ES-I3 (cell line): ENCODE measurements at regions not wholly inside any gene's neighbourhood (a gene's known extent, or its start where the extent isn't known, plus 50 kb on each side); places are given as distances from the start of the nearest gene placed in this dataset.
"Not testable (repeated sequence)": the region's sequence is repeated elsewhere in the genome, so short reads cannot be mapped to it uniquely, and the experiment has no call there.

Experiments used
- H3K36me3 ChIP-seq: 2 replicates; pipeline ENCODE4 v1.6.1; 2013; ENCODE audit warnings: mild to moderate bottlenecking, low read length, control low read depth, moderate library complexity; ENCODE audit not compliant: insufficient read depth
- H3K4me1 ChIP-seq: 2 replicates; pipeline ENCODE4 v1.6.1; 2013; ENCODE audit warnings: mild to moderate bottlenecking, control low read depth, low read length; ENCODE audit not compliant: insufficient read depth
- H3K9ac ChIP-seq: 2 replicates; pipeline ENCODE4 v1.6.1; 2013; ENCODE audit warnings: low read depth, mild to moderate bottlenecking, low read length, moderate library complexity
- H3K9me3 ChIP-seq: 2 replicates; pipeline ENCODE4 v1.6.1; 2013; ENCODE audit warnings: mild to moderate bottlenecking, low read length, moderate library complexity; ENCODE audit not compliant: control insufficient read depth, insufficient read depth

DNA sequence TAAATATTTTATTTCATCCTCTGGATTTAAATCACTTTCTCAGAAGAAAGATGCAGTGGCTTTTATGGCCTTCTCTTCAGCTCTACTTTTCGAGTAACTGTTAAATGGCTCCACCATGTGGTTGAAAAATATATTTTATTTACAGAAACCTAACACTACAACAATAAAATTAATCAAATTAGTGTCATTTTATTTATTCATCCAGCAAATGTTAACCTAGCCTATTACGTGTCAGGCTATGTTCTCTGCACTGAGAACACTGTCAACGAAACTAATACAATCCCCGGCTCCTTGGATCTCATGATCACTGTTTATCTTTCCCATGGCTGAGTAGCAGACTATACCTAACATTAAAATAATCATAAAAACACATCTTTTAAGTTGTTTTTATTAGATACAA, 148.0 kb upstream of the OSTN start:
- H3K9me3 ChIP-seq, result no peaks in the 10 kb centered on the region; the same call in 1 of the 2 replicates
- H3K36me3 ChIP-seq, result no peaks in the 10 kb centered on the region
- no peak overlapping the region for H3K9ac ChIP-seq
- peaks cover 5% of the 10 kb centered on the region; the same call in 1 of the 2 replicates for H3K4me1 ChIP-seq

DNA sequence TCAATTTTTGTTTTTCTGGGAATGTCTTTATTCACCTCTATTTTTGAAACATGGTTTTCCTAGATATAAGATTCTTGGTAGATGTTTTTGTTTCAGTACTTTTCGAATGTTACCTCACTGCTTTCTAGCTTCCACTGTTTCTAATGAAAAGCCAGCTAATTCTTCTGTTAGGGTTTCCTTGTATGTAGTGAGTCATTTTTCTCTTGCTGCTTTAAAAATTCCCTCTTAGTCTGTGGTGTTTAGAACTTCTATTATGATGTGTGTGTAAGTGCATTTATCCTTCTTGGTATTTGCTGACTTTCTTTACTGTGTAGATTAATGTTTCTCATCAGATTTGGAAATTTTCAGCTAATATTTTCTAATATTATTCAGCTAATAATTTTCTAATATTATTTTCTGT, 151.1 kb upstream of the OSTN start:
- Histone ChIP-seq H3K9ac (no peak overlapping the region), H3K9me3 (no peaks in the 10 kb centered on the region; the same call in 1 of the 2 replicates), H3K36me3 (no peaks in the 10 kb centered on the region), H3K4me1 (no peaks in the 10 kb centered on the region)

GRCh38 chr3:191030929-191031328, 168.1 kb upstream of the OSTN start:
- H3K9me3 ChIP-seq, result no peaks in the 10 kb centered on the region
- no peak overlapping the region for H3K9ac ChIP-seq
- H3K4me1 ChIP-seq, result no peaks in the 10 kb centered on the region
- H3K36me3 ChIP-seq, result no peaks in the 10 kb centered on the region

GRCh38 chr3:191030491-191030890, 168.0 kb upstream of the GMNC start:
- Histone ChIP-seq H3K9me3 (no peaks in the 10 kb centered on the region), H3K36me3 (no peaks in the 10 kb centered on the region), H3K9ac (no peak overlapping the region), H3K4me1 (no peaks in the 10 kb centered on the region)

DNA sequence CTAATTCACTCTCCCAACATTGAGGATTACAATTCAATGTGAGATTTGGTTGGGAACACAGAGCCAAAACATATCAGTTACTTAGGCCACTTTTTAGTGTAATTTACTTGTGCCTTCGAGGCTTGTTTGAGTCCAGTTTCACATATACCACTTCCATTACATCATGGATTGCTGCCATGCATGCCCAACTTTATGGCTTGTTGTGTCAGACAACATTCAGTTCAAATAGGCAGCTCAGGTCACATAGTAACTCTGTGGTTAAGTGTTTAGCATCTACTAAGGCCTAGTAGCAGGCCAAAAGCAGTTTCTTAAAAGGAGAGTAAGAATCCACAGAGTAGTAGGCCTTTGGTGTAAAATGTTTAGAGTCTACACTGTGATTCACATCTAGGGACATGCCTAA, 164.3 kb upstream of the GMNC start:
- Histone ChIP-seq H3K4me1 (no peaks in the 10 kb centered on the region), H3K36me3 (no peaks in the 10 kb centered on the region), H3K9me3 (no peaks in the 10 kb centered on the region), H3K9ac (no peak overlapping the region)

GRCh38 chr3:191020730-191021396, 158.4 kb upstream of the GMNC start:
- Histone ChIP-seq H3K36me3 (no peaks in the 10 kb centered on the region), H3K9me3 (no peaks in the 10 kb centered on the region), H3K4me1 (no peaks in the 10 kb centered on the region), H3K9ac (no peak overlapping the region)

GRCh38 chr3:191019855-191020254, 157.4 kb upstream of the GMNC start:
- Histone ChIP-seq H3K9me3 (no peaks in the 10 kb centered on the region), H3K4me1 (no peaks in the 10 kb centered on the region), H3K9ac (no peak overlapping the region), H3K36me3 (no peaks in the 10 kb centered on the region)

GRCh38 chr3:191015960-191016359, 153.5 kb upstream of the GMNC start:
- not testable (repeated sequence) for H3K9ac ChIP-seq, H3K9me3 ChIP-seq, H3K4me1 ChIP-seq, H3K36me3 ChIP-seq

- Histone ChIP-seq H3K9ac (no peak overlapping the region), H3K4me1 (0 out of 2 replicates have a peak, but pooled peaks cover 5% of the 10 kb centered on the region), H3K9me3 (no peaks in the 10 kb centered on the region), H3K36me3 (no peaks in the 10 kb centered on the region)
Measured at GRCh38 chr3:191008074-191008473, 145.6 kb upstream of the GMNC start.

DNA sequence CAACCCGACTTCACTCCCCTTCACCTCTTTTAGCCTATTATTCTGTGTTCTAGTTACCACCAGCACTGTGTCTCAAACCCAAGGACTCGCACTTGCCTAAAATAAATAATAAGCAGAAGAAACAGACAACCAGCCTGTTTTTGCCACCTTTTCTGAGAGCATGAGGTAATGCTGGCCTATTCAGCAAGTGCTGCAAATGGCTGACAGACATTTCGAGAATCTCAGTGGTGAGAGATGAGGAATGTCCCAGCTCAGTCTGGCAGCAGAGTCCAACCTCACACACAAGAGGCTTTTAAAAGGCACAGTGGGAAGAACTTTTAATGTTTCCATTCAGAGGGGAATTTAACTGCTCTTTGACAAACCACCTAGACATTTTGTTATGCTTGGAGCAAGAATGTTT, 143.3 kb upstream of the GMNC start:
- H3K4me1 ChIP-seq, result 0 out of 2 replicates have a peak, but pooled peaks cover 5% of the 10 kb centered on the region
- H3K36me3 ChIP-seq, result no peaks in the 10 kb centered on the region
- no peak overlapping the region for H3K9ac ChIP-seq
- no peaks in the 10 kb centered on the region for H3K9me3 ChIP-seq

- Histone ChIP-seq H3K9ac (no peak overlapping the region), H3K9me3 (no peaks in the 10 kb centered on the region), H3K4me1 (0 out of 2 replicates have a peak, but pooled peaks cover 5% of the 10 kb centered on the region), H3K36me3 (no peaks in the 10 kb centered on the region)
Measured at GRCh38 chr3:191003742-191004141, 141.2 kb upstream of the GMNC start.

GRCh38 chr3:190996181-190996775, 133.8 kb upstream of the GMNC start:
- Histone ChIP-seq H3K9me3 (no peaks in the 10 kb centered on the region), H3K36me3 (no peaks in the 10 kb centered on the region), H3K4me1 (no peaks in the 10 kb centered on the region), H3K9ac (no peak overlapping the region)

DNA sequence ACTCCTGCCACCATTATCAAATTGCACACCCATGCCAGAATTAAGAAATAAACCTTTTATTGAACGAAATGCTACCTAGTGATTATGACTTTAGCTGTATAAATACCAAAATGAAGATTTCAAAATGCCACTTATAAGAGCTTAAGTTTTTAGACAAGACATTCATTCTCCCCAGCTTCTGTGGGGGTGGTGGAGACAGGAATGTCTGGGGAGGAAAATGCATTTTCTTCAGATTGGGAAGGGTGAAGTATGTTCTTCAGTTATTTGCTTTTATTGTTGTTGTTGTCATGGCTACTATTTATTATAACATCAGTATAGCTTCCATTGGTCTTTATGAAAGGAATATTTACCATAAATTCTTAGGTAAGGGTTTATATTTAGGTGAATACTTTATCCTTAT, 132.7 kb upstream of the GMNC start:
- Histone ChIP-seq H3K36me3 (no peaks in the 10 kb centered on the region), H3K9ac (no peak overlapping the region), H3K9me3 (no peaks in the 10 kb centered on the region), H3K4me1 (no peaks in the 10 kb centered on the region)

DNA sequence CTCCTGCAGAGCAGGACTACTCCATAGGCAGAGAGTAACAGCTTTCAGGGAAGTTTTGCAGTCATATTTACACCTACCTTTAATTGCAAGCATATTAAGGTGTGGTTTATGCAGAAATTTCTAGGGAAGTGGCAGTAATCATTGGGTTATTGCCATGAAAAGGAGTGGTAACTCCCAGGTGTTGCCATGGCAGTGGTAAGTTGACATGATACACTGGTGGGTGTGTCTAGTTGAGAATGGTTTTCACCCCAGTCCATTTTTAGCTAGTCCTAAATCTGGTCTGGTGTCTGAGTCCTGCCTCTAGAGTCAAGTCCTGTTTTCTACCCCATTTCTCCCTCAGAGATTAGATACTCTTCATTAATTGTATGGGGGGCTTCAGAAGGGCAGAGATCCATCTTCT, 128.4 kb upstream of the GMNC start:
- no peaks in the 10 kb centered on the region for H3K36me3 ChIP-seq
- H3K9me3 ChIP-seq, result peaks cover 18% of the 10 kb centered on the region
- no peaks in the 10 kb centered on the region for H3K4me1 ChIP-seq

GRCh38 chr3:190989218-190989617, 126.7 kb upstream of the GMNC start:
- Histone ChIP-seq H3K4me1 (no peaks in the 10 kb centered on the region), H3K9ac (no peak overlapping the region), H3K36me3 (no peaks in the 10 kb centered on the region), H3K9me3 (peaks cover 18% of the 10 kb centered on the region)

More for the DNA sequence above, 128.4 kb upstream of the GMNC start:
- no peak overlapping the region for H3K9ac ChIP-seq
